ENCODE measurements at regions not wholly inside any gene's neighbourhood (a gene's known extent, or its start where the extent isn't known, plus 50 kb on each side); places are given as distances from the start of the nearest gene placed in this dataset.

DNA sequence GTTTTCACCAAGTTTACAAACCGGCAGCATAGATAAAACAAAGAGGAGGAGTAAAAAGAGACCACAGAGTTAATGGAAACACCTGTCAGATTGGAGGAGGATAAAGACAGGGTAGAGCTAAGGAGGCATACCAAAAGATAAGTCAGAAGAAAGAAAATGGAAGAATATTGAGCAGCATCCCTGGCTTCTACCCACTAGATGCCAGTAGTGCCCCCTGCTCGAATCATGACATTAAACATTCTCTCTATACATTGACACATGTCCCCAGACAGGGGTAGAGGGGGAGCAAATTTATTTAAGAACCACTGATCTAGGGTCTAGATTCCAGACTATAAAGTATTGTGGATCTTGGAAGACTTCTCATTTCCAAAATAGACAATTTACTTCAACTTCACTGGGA lies 159.8 kb upstream of the ETAA1 start:
- DNase-seq (ENCODE audit: low spot score) = no peak
- TF ChIP-seq, protein P1, sequence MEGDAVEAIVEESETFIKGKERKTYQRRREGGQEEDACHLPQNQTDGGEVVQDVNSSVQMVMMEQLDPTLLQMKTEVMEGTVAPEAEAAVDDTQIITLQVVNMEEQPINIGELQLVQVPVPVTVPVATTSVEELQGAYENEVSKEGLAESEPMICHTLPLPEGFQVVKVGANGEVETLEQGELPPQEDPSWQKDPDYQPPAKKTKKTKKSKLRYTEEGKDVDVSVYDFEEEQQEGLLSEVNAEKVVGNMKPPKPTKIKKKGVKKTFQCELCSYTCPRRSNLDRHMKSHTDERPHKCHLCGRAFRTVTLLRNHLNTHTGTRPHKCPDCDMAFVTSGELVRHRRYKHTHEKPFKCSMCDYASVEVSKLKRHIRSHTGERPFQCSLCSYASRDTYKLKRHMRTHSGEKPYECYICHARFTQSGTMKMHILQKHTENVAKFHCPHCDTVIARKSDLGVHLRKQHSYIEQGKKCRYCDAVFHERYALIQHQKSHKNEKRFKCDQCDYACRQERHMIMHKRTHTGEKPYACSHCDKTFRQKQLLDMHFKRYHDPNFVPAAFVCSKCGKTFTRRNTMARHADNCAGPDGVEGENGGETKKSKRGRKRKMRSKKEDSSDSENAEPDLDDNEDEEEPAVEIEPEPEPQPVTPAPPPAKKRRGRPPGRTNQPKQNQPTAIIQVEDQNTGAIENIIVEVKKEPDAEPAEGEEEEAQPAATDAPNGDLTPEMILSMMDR (IDR thresholded peaks at IDR 0.05; ENCODE audit: extremely low read depth, missing control alignments) = no peak

DNA sequence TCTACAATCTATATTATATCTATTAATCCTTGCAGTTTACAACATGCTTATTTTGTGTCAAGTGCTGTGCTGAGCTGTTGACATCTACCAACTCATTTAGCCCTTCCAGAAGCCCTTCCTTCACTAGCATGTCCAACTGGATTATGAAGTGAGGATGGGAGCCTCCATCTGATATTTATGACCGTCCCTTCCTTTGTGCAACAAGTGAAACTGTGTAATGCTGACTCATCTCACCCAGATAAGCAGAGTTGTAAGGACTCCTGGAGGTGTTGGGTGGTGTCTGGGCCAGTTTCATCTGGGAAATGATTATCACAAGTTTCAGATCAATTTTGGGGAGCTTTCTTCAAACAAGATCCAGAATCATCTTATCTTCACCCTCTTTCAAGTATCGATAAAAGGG lies 156.6 kb upstream of the ETAA1 start:
- TF ChIP-seq, protein P1 (IDR thresholded peaks at IDR 0.05; ENCODE audit: extremely low read depth, missing control alignments) = no peak
- DNase-seq (ENCODE audit: low spot score) = no peak

DNA sequence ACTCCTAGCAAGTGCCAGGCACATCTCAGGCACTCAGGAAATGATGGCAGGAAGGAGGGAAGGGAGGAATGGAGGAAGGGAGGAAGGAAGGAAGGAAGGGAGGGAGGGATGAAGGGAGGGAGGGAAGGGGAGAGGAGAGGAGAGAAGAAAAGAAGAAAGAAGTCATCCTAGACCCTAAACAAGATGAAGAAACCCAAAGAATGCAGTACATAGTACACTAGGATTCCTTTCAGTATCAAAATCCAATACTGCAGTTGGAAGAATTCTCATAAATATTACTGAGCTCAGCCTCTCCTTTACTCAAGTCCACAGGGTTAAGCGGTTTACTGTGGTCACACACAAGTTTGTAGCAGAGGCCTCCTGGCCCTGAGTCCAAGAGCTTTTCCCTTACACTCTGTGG lies 155.7 kb upstream of the ETAA1 start:
- no peak for DNase-seq (ENCODE audit: low spot score)

DNA sequence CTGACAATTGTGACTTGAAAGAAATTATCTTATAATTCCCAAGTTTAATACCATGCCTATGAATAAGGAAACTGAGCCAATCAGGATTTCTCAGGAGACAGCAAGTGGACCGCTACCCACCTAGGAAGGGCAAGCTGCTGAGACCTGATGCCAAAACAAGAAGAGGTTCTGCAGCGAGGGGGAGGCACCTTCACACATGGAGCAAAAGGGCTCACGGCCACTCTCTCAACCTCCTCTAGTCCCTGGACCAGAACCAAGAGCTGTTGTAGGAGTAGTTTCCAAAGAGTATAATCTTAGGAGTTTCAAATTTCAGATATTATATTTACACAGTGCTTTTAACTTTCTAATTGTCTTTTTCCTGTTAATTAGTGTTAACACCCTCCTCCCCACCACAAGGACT lies 154.7 kb upstream of the ETAA1 start:
- no peak for DNase-seq (ENCODE audit: low spot score)
- TF ChIP-seq, protein P1 (IDR thresholded peaks at IDR 0.05; ENCODE audit: extremely low read depth, missing control alignments) = no peak

More for the DNA sequence above, 155.7 kb upstream of the ETAA1 start:
- TF ChIP-seq, protein P1 (IDR thresholded peaks at IDR 0.05; ENCODE audit: extremely low read depth, missing control alignments) = no peak

DNA sequence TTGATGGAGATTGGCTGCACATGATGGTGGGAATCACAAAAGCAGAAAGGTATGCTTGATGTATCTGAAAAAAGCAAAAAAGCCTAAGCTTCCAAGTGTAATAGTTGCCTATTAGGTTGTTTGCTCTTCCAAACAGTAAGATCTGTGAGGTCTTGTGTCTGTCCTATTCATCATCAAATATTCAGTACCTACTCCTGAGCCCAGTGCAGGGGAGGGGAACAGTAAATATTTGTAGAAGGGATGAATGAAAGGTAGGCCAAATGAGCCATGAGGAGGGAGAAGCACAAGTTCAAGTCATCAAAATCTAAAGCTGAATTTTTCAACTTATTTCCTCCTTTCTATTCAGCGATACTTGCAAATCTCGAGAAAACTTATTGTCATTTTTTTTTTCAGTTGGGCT lies 153.2 kb upstream of the ETAA1 start:
- no peak for DNase-seq (ENCODE audit: low spot score)

DNA sequence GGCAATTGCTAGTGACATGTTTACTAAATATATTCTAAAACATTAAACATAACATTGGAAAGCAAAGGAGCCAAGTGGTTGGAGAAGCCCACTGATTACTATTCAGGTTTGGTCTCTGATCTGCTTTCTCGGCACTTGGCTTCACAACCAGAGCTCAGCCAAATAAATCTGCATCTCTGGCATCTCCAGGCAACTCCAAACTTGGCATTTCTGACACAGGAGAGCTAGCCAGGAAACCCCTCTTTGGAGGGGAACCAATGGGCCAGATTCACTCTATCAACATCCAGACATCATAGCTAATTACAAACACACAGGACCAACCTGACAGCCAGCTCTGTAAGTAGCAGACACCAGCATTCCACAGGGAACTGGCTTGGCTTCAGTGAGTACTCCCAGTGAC lies 150.3 kb upstream of the ETAA1 start:
- TF ChIP-seq, protein P1 (IDR thresholded peaks at IDR 0.05; ENCODE audit: extremely low read depth, missing control alignments) = no peak
- DNase-seq (ENCODE audit: low spot score) = no peak

More for the DNA sequence above, 153.2 kb upstream of the ETAA1 start:
- TF ChIP-seq, protein P1 (IDR thresholded peaks at IDR 0.05; ENCODE audit: extremely low read depth, missing control alignments) = no peak

DNA sequence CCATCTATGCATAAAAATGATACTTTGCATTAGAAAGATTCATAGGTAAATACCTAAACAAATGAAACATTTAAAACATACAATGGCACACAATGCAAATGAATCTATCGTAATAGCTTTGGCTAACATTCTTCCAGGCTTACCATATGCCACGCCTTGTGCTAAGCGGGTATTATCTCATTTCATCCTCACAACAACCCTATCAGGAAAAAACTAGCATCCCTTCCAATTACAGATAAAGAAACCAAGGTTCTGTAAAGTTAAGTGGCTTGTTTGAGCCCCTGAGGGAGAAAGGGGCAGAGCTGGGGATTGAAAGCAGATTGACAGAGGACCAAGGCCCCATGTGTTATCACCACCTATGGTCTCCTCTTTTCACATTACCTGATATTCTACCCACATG lies 145.4 kb upstream of the ETAA1 start:
- TF ChIP-seq, protein P1 (IDR thresholded peaks at IDR 0.05; ENCODE audit: extremely low read depth, missing control alignments) = no peak
- DNase-seq (ENCODE audit: low spot score) = no peak
